Right lobe of liver (tissue), 6 donors: ENCODE measurements at regions not wholly inside any gene's neighbourhood (a gene's known extent, or its start where the extent isn't known, plus 50 kb on each side); places are given as distances from the start of the nearest gene placed in this dataset.

ENCODE experiments used
- ATAC-seq, 4 donors: fragments of 200-7000 bp; cut with Tn5 transposase; one replicate each; pipeline ENCODE4 v1.9.1; 2020; ENCODE audit warnings: mild to moderate bottlenecking in 4 of 4, moderate library complexity in 4 of 4
- DNase-seq, 3 donors: peaks; one replicate each; pipeline ENCODE4 v3.0.0-alpha.2; 2020
- H3K27ac ChIP-seq, 3 donors: fragments of 200-600 bp; one replicate each; pipeline ENCODE4 v1.8.0; 2022
- H3K27me3 ChIP-seq, 2 donors: fragments of 200-600 bp; one replicate each; pipeline ENCODE4 v1.8.0; 2022
- H3K36me3 ChIP-seq, 4 donors: fragments of 200-600 bp; sonication (generic) in 1 of 4; one replicate each; pipeline versions ENCODE4 v1.5.1 to v1.8.0; 2017 to 2022; ENCODE audit warnings: control low read depth in 1 of 4
- H3K4me1 ChIP-seq, 4 donors: fragments of 200-600 bp; sonication (generic) in 1 of 4; one replicate each; pipeline versions ENCODE4 v1.5.1 to v1.8.0; 2017 to 2022; ENCODE audit warnings: control low read depth in 1 of 4
- H3K4me3 ChIP-seq, 3 donors: fragments of 200-600 bp; one replicate each; pipeline ENCODE4 v1.8.0; 2022
- H3K9me3 ChIP-seq, 4 donors: fragments of 200-600 bp; sonication (generic) in 1 of 4; one replicate each; pipeline versions ENCODE4 v1.5.1 to v1.8.0; 2017 to 2022; ENCODE audit warnings: control low read depth in 1 of 4
- POLR2A ChIP-seq: fragments of 450-650 bp; IDR thresholded peaks from one replicate; pipeline ENCODE4 v1.6.1; 2017; ENCODE audit warnings: antibody characterized with exemption, mild to moderate bottlenecking
- WGBS: methylation state at CpG from one replicate; pipeline ENCODE4 v1.1.6; 2018; ENCODE audit warnings: low coverage, low lambda C conversion rate; ENCODE audit not compliant: insufficient coverage; ENCODE audit errors: missing lambda C conversion rate; 5-methylcytosine and 5-hydroxymethylcytosine counted together
- intact Hi-C, 2 donors: fragments of 100-400 bp; cut with DNase I; formaldehyde crosslinking; loops; one replicate each; pipeline versions ENCODE4 v1.11.2 to v1.14.1; 2022
- TF ChIP-seq, protein P1 (sequence below), 4 donors: fragments of 200-600 bp in 3 of 4; fragments of 450-650 bp in 1 of 4; IDR thresholded peaks; one replicate each; pipeline versions ENCODE4 v1.5.1 to v1.8.0; 2016 to 2022; ENCODE audit warnings: antibody characterized with exemption in 4 of 4, mild to moderate bottlenecking in 2 of 4
- donor health status: DM: no; HTN: yes; CAD: no.
- donor health status: DM: no; HTN: no; CAD: no.
- donor health status: DM: no; HTN: no; CAD: no.
- donor health status: DM: no; HTN: yes; CAD: no.
- donor health status: DM: no; HTN: yes; CAD: no.

DNA sequence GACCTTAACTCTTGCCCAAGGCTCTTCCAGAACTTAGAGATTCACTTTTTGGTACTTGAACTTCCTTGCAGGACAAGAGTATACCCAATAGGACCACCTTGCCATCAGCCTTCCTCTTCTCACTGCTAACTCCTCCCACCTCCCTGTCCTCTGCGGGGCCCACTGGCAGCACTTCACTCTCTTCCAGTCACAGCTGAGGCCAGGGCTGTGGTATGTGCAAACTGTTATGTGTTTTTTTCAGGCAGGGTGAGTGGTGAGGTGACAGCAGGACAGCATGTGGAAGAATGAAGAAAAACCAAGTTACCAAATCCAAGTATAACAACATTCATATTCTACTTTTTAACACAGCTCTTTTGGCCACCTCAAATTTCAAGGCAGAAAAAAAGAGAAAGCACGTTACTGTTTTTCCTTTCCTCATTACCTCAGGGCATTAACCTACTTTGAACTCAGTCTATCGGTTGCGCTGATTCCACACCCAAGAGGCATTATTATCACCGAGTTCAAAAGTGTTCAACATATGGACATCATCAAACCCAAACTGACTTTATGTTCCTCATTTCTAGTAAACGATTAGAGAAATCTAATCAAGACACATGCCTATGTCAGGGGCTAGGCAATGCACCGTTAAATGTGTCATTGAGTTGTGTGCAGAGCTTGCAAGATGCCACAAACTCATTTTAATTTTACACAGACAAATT is 605.2 kb upstream of the SYT4 start:
- no peak for DNase-seq
- intact Hi-C loops = no loop called here
- no peaks in the 10 kb centered on the region for H3K4me1 ChIP-seq
- H3K27ac ChIP-seq = no peak overlapping the region
- no peaks in the 10 kb centered on the region for H3K27me3 ChIP-seq
- TF ChIP-seq, protein P1, sequence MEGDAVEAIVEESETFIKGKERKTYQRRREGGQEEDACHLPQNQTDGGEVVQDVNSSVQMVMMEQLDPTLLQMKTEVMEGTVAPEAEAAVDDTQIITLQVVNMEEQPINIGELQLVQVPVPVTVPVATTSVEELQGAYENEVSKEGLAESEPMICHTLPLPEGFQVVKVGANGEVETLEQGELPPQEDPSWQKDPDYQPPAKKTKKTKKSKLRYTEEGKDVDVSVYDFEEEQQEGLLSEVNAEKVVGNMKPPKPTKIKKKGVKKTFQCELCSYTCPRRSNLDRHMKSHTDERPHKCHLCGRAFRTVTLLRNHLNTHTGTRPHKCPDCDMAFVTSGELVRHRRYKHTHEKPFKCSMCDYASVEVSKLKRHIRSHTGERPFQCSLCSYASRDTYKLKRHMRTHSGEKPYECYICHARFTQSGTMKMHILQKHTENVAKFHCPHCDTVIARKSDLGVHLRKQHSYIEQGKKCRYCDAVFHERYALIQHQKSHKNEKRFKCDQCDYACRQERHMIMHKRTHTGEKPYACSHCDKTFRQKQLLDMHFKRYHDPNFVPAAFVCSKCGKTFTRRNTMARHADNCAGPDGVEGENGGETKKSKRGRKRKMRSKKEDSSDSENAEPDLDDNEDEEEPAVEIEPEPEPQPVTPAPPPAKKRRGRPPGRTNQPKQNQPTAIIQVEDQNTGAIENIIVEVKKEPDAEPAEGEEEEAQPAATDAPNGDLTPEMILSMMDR (IDR thresholded peaks at IDR 0.05) = no peak
- TF ChIP-seq POLR2A = no peak
- 55% methylated on average over 7 of the region's 7 CpGs for WGBS
- no peak for ATAC-seq
- no peak overlapping the region for H3K4me3 ChIP-seq
- H3K9me3 ChIP-seq = no peaks in the 10 kb centered on the region
- no peaks in the 10 kb centered on the region for H3K36me3 ChIP-seq

DNA sequence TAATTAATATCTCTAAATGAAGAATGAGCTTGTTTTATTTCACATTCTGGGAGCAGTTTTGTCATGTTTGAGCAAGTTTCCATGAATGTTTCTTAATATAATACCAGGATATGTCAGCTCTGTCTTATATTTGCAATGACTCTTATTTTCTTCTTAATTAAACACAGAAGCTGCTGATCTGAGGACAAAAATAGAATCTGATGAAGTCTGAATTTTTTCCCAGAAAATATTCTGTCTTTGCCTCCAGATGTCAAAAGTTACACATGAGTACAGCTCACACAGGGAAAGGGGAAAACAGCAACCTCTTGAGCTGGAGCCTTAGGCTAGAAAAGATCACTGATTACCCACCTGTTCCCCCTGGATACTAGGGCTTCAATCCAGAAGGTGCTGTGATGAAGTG is 606.6 kb upstream of the SYT4 start:
- DNase-seq (no peak), ATAC-seq (no peak)
- intact Hi-C loops = no loop called here
- Histone ChIP-seq H3K4me1 (no peaks in the 10 kb centered on the region), H3K27ac (no peak overlapping the region), H3K9me3 (no peaks in the 10 kb centered on the region), H3K4me3 (no peak overlapping the region), H3K27me3 (no peaks in the 10 kb centered on the region), H3K36me3 (no peaks in the 10 kb centered on the region)
- TF ChIP-seq, protein P1 (IDR thresholded peaks at IDR 0.05) = no peak
- TF ChIP-seq POLR2A = no peak

DNA sequence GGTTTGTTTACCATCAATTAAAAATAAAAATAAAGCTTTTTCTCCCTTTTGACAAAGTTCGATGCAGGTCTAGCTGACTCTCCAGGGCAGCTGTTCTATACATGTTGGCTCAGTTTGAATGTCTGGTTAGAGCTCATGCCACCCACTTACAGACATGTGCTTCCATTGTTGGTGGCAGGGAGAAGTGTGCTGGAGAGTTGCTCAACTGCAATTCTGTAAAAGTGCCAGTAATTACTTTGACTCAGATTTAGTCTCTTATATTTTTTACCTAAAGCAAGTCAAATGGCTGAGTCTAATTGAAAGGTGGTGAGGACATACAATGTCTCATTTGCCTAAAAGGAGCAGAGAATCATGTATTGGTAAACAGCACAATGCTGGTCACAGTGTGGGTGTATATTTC is 609.1 kb upstream of the SYT4 start:
- H3K27me3 ChIP-seq = no peaks in the 10 kb centered on the region
- ATAC-seq = no peak
- no peaks in the 10 kb centered on the region for H3K36me3 ChIP-seq
- DNase-seq = no peak
- no peak overlapping the region for H3K4me3 ChIP-seq
- no peak overlapping the region for H3K27ac ChIP-seq
- no peak for TF ChIP-seq POLR2A
- TF ChIP-seq, protein P1 (IDR thresholded peaks at IDR 0.05) = no peak
- no peaks in the 10 kb centered on the region for H3K9me3 ChIP-seq
- 60% methylated on average over 1 of the region's 1 CpG for WGBS
- intact Hi-C loops = no loop called here
- H3K4me1 ChIP-seq = no peaks in the 10 kb centered on the region

DNA sequence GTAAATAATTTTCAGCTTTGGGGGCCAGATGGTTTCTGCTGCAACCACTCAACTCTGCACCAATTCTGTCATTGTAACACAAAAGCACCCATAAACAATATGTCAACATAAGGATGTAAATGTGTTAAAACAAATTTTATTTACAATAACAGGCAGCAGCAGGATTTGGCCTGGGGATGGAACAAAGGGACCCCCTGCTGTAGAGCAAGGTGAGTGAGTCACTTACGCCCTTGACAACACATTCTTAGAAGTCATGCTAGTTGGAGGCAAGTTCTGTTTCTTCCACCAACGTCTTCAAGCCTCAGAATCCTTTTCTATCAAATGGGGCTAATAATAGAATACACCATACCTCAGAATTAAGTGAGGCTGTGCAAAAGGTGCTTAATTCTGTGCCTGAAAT is 610.2 kb upstream of the SYT4 start:
- WGBS = 39% methylated on average over 2 of the region's 2 CpGs
- no peak for DNase-seq
- intact Hi-C loops = no loop called here

More for the DNA sequence above, 610.2 kb upstream of the SYT4 start:
- H3K36me3 ChIP-seq = no peaks in the 10 kb centered on the region
- H3K27ac ChIP-seq = no peak overlapping the region
- ATAC-seq = no peak
- TF ChIP-seq POLR2A = no peak
- TF ChIP-seq, protein P1 (IDR thresholded peaks at IDR 0.05) = no peak
- no peaks in the 10 kb centered on the region for H3K27me3 ChIP-seq
- no peak overlapping the region for H3K4me3 ChIP-seq
- H3K4me1 ChIP-seq = no peaks in the 10 kb centered on the region
- H3K9me3 ChIP-seq = no peaks in the 10 kb centered on the region
